Loucy (cell line): ENCODE measurements at regions not wholly inside any gene's neighbourhood (a gene's known extent, or its start where the extent isn't known, plus 50 kb on each side); places are given as distances from the start of the nearest gene placed in this dataset.

Experiments
- CTCF ChIP-seq: fragments of 200-600 bp; sonication (generic); conservative IDR thresholded peaks from 2 replicates; pipeline ENCODE4 v1.5.1; 2014; ENCODE audit warnings: mild to moderate bottlenecking, antibody characterized with exemption, low read length
- EZH2phosphoT487 ChIP-seq: fragments of 200-600 bp; IDR thresholded peaks from 2 replicates; pipeline ENCODE4 v1.6.1; 2018; ENCODE audit warnings: antibody characterized with exemption, mild to moderate bottlenecking, moderate library complexity, borderline replicate concordance

GRCh38 chr18:39329496-39330275, 1764.1 kb upstream of the CELF4 start:
- TF ChIP-seq CTCF (no peak), EZH2phosphoT487 (no peak)
